ENCODE measurements at regions not wholly inside any gene's neighbourhood (a gene's known extent, or its start where the extent isn't known, plus 50 kb on each side); places are given as distances from the start of the nearest gene placed in this dataset.

- Histone ChIP-seq H3K4me2 (ENCODE audit: insufficient read depth, low read length) (no peak overlapping the region), H3K4me3 (ENCODE audit: low read depth in 1 of 2, low read length in 2 of 2) (no peak overlapping the region), H2AFZ (ENCODE audit: low read depth, low read length) (no peak overlapping the region), H3K4me1 (ENCODE audit: insufficient read depth, low read length) (no peaks in the 10 kb centered on the region), H4K20me1 (ENCODE audit: insufficient read depth, low read length) (no peaks in the 10 kb centered on the region), H3K9me3 (ENCODE audit: insufficient read depth, low read length, severe bottlenecking) (peaks cover 5% of the 10 kb centered on the region), H3K9ac (ENCODE audit: low read depth, low read length) (no peak overlapping the region), H3K36me3 (ENCODE audit: insufficient read depth, low read length) (no peaks in the 10 kb centered on the region), H3K79me2 (ENCODE audit: insufficient read depth, low read length) (no peaks in the 10 kb centered on the region), H3K27ac (ENCODE audit: low read length) (no peak overlapping the region), H3K27me3 (ENCODE audit: insufficient read depth, low read length, poor library complexity) (no peaks in the 10 kb centered on the region)
- TF ChIP-seq, protein P1, sequence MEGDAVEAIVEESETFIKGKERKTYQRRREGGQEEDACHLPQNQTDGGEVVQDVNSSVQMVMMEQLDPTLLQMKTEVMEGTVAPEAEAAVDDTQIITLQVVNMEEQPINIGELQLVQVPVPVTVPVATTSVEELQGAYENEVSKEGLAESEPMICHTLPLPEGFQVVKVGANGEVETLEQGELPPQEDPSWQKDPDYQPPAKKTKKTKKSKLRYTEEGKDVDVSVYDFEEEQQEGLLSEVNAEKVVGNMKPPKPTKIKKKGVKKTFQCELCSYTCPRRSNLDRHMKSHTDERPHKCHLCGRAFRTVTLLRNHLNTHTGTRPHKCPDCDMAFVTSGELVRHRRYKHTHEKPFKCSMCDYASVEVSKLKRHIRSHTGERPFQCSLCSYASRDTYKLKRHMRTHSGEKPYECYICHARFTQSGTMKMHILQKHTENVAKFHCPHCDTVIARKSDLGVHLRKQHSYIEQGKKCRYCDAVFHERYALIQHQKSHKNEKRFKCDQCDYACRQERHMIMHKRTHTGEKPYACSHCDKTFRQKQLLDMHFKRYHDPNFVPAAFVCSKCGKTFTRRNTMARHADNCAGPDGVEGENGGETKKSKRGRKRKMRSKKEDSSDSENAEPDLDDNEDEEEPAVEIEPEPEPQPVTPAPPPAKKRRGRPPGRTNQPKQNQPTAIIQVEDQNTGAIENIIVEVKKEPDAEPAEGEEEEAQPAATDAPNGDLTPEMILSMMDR (IDR thresholded peaks at IDR 0.05; ENCODE audit: borderline replicate concordance, extremely low read depth, low read length, poor library complexity, severe bottlenecking) = no peak
- TF ChIP-seq EZH2 (IDR thresholded peaks at IDR 0.05; ENCODE audit: borderline replicate concordance, low read depth, low read length, severe bottlenecking) = no peak
- DNase-seq (no peak), ATAC-seq (ENCODE audit: insufficient read depth, low read depth) (no peak)
Measured at GRCh38 chr20:16672299-16672698, 57.5 kb upstream of the SNRPB2 start.

DNA sequence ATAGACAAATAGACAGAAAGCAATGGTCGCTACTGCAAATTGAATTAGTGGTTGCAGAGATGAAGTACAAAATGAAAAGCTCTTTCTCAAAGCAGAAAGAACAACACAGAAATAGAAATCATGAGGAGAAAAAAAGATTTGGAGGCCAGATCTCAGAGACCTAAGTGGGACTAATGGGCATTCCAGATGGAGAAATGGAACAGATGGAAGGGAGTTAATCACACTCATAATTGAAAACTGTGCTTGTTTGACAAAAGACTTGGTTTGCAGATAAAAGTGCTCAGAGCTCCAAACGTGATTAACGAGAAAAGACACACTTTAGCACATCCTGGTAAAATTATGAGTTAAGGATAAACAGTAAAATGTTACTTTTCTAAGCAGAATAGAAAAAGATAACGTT lies 58.1 kb upstream of the SNRPB2 start:
- no peak overlapping the region for H3K4me2 ChIP-seq (ENCODE audit: insufficient read depth, low read length)
- no peaks in the 10 kb centered on the region for H3K4me1 ChIP-seq (ENCODE audit: insufficient read depth, low read length)
- no peak for ATAC-seq (ENCODE audit: insufficient read depth, low read depth)
- H2AFZ ChIP-seq (ENCODE audit: low read depth, low read length) = no peak overlapping the region
- H3K79me2 ChIP-seq (ENCODE audit: insufficient read depth, low read length) = no peaks in the 10 kb centered on the region
- H3K36me3 ChIP-seq (ENCODE audit: insufficient read depth, low read length) = no peaks in the 10 kb centered on the region
- H3K4me3 ChIP-seq (ENCODE audit: low read depth in 1 of 2, low read length in 2 of 2) = no peak overlapping the region
- no peak overlapping the region for H3K9ac ChIP-seq (ENCODE audit: low read depth, low read length)
- TF ChIP-seq, protein P1 (IDR thresholded peaks at IDR 0.05; ENCODE audit: borderline replicate concordance, extremely low read depth, low read length, poor library complexity, severe bottlenecking) = no peak
- no peak overlapping the region for H3K27ac ChIP-seq (ENCODE audit: low read length)
- peaks cover 5% of the 10 kb centered on the region for H3K9me3 ChIP-seq (ENCODE audit: insufficient read depth, low read length, severe bottlenecking)
- no peaks in the 10 kb centered on the region for H4K20me1 ChIP-seq (ENCODE audit: insufficient read depth, low read length)
- DNase-seq = no peak
- H3K27me3 ChIP-seq (ENCODE audit: insufficient read depth, low read length, poor library complexity) = no peaks in the 10 kb centered on the region

DNA sequence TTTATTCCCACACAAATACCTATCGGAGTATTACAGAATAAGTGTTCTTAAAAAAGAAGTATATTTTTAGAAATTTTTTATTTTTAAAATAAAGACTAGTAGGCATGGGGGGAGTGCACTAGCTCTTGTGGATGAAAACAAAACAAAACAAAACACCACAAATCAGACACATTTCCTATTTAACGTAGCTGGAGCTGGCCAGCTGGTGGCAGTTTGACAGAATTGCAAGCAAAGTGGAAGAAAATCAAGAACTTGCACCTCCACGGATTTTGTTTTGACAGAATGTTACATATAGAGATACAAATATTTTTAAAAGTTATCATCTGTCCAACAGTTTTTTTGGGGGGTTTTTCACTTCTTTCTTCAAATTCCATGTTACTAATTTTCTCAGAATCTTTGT lies 63.6 kb upstream of the SNRPB2 start:
- H3K27ac ChIP-seq (ENCODE audit: low read length) = no peak overlapping the region
- peaks cover 5% of the 10 kb centered on the region for H3K9me3 ChIP-seq (ENCODE audit: insufficient read depth, low read length, severe bottlenecking)
- H2AFZ ChIP-seq (ENCODE audit: low read depth, low read length) = no peak overlapping the region
- H3K27me3 ChIP-seq (ENCODE audit: insufficient read depth, low read length, poor library complexity) = no peaks in the 10 kb centered on the region
- no peak overlapping the region for H3K4me2 ChIP-seq (ENCODE audit: insufficient read depth, low read length)
- H3K79me2 ChIP-seq (ENCODE audit: insufficient read depth, low read length) = no peaks in the 10 kb centered on the region
- ATAC-seq (ENCODE audit: insufficient read depth, low read depth) (no peak), DNase-seq (no peak)
- TF ChIP-seq EZH2 (IDR thresholded peaks at IDR 0.05; ENCODE audit: borderline replicate concordance, low read depth, low read length, severe bottlenecking) = no peak
- TF ChIP-seq, protein P1 (IDR thresholded peaks at IDR 0.05; ENCODE audit: borderline replicate concordance, extremely low read depth, low read length, poor library complexity, severe bottlenecking) = peak; percentile 26
- no peaks in the 10 kb centered on the region for H3K4me1 ChIP-seq (ENCODE audit: insufficient read depth, low read length)
- no peak overlapping the region for H3K9ac ChIP-seq (ENCODE audit: low read depth, low read length)
- H3K36me3 ChIP-seq (ENCODE audit: insufficient read depth, low read length) = no peaks in the 10 kb centered on the region
- no peak overlapping the region for H3K4me3 ChIP-seq (ENCODE audit: low read depth in 1 of 2, low read length in 2 of 2)
- no peaks in the 10 kb centered on the region for H4K20me1 ChIP-seq (ENCODE audit: insufficient read depth, low read length)

- ATAC-seq (ENCODE audit: insufficient read depth, low read depth) = no peak
- H2AFZ ChIP-seq (ENCODE audit: low read depth, low read length) = no peak overlapping the region
- DNase-seq = no peak
Measured at GRCh38 chr20:16664020-16664419, 65.8 kb upstream of the SNRPB2 start.

More at GRCh38 chr20:16664020-16664419, 65.8 kb upstream of the SNRPB2 start:
- H3K4me2 ChIP-seq (ENCODE audit: insufficient read depth, low read length) = no peak overlapping the region
- no peaks in the 10 kb centered on the region for H3K27me3 ChIP-seq (ENCODE audit: insufficient read depth, low read length, poor library complexity)
- no peaks in the 10 kb centered on the region for H3K79me2 ChIP-seq (ENCODE audit: insufficient read depth, low read length)
- H3K4me1 ChIP-seq (ENCODE audit: insufficient read depth, low read length) = no peaks in the 10 kb centered on the region
- no peaks in the 10 kb centered on the region for H3K36me3 ChIP-seq (ENCODE audit: insufficient read depth, low read length)
- no peaks in the 10 kb centered on the region for H4K20me1 ChIP-seq (ENCODE audit: insufficient read depth, low read length)
- H3K27ac ChIP-seq (ENCODE audit: low read length) = no peak overlapping the region
- H3K9me3 ChIP-seq (ENCODE audit: insufficient read depth, low read length, severe bottlenecking) = no peaks in the 10 kb centered on the region
- TF ChIP-seq, protein P1 (IDR thresholded peaks at IDR 0.05; ENCODE audit: borderline replicate concordance, extremely low read depth, low read length, poor library complexity, severe bottlenecking) = no peak
- no peak for TF ChIP-seq EZH2 (IDR thresholded peaks at IDR 0.05; ENCODE audit: borderline replicate concordance, low read depth, low read length, severe bottlenecking)
- no peak overlapping the region for H3K9ac ChIP-seq (ENCODE audit: low read depth, low read length)
- H3K4me3 ChIP-seq (ENCODE audit: low read depth in 1 of 2, low read length in 2 of 2) = no peak overlapping the region
